T-helper 1 cell treated with Interleukin-12 subunit alpha and Interleukin-12 subunit beta and Interleukin-4 antibody, amounts not matched to agents 30 ng/mL and 1 ng/mL, for 36 hours (primary cell): ENCODE measurements at regions not wholly inside any gene's neighbourhood (a gene's known extent, or its start where the extent isn't known, plus 50 kb on each side); places are given as distances from the start of the nearest gene placed in this dataset.

Experiments used
- intact Hi-C: fragments of 100-400 bp; cut with micrococcal nuclease; formaldehyde crosslinking; loops from one replicate; pipeline ENCODE4 v1.15.1; 2024

DNA sequence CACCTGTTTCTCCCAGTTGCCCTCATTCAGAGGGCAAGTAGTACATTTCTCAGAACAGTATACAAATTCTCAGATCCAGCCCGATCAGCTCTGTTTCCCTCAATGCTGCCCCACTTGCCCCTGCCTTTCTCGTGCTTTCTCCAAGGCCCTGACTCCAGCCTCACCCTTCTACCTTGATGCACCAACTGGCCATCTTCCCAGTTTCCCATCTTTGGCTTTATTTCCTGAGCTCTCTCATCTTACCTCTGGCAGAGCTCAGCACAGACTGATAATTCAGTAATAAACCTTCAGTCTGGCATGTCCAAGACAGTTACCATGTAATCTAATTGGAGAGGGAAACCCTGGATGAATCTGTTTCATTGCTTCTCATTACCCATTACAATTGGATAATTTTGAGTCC is 184.5 kb upstream of the ISX start:
- intact Hi-C loops: no loop called here

DNA sequence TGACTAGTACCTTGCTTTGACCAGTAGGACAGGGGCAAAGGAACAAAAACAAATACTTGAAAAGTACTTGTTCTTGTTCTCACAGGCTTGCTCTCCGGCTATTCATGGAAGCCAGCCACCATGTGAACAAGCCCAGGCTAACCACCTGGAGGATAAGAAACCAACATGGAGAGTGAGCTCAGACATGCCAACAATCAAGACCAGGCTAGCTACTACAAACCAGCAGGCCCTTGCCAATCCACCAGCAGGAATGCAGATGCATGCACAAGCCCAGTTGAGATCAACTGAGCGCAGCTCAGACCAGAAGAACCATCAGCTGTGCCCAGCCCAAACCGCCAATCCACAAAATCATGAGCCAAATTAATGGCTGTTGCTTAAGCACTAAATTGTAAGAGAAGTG is 180.1 kb upstream of the ISX start:
- intact Hi-C loops: no loop called here

- intact Hi-C loops: no loop called here
Measured at GRCh38 chr22:34886391-34886790, 179.6 kb upstream of the ISX start.

- intact Hi-C loops: no loop called here
Measured at GRCh38 chr22:34886812-34887211, 179.1 kb upstream of the ISX start.

DNA sequence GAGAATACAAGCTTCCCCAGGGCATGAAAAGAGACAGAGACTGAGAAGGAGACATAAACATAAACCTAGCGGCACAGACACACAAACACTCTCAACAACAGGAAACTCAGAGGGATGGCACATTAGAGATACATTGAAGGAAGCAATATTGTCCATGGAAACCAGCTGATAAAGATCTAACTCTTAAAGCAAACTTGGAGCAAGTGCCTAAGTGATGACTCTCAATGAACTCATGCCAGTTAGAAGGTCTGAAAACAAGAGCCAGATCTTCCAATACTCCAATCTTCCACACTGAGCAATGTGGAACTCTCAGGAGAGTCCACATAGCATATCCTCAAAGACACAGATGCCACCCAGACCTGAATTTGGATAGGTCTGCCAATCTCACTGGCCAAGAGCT is 168.8 kb upstream of the ISX start:
- intact Hi-C loops: no loop called here

DNA sequence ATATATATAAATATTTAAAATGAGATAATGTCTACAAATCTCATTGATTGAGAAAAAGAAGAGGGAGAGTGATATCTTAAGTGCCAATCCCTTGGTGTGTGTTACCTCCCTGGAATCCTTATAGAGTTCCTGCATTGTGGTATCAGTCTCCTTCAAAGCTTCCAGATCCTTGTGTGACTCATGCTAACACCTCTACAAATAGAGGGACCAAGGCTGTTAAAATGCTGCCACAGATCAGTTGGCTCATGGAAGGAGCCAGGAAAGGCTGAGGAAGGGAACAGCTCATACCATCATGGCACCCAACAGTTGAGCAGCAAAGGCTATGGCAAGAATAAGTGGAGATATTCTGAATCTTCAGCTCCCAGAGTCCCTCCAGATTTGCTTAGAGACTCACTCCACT is 163.6 kb upstream of the ISX start:
- intact Hi-C loops: no loop called here

- intact Hi-C loops: no loop called here
Measured at GRCh38 chr22:34903416-34903815, 162.5 kb upstream of the ISX start.

GRCh38 chr22:34904486-34904885 is 161.5 kb upstream of the ISX start:
- intact Hi-C loops: no loop called here

DNA sequence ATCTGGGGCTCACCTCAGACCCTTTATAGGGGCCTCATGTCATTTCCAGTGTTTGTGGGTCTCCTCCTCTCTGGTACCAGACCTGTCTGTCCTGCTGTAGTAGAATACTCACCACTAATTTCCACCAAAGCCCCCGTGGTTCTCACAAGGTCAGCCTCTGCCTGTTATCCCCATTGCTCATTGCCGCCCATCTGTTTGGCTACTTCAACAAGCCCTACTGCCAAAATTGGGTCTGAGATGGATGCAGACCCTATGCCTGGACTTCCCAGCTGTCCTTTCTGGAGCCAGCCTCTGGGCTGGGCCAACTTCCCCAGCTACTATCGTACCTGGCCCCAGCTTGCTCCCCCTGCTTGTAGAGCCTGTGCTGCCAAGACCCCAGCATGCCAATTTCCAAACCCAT is 152.1 kb upstream of the ISX start:
- intact Hi-C loops: no loop called here

DNA sequence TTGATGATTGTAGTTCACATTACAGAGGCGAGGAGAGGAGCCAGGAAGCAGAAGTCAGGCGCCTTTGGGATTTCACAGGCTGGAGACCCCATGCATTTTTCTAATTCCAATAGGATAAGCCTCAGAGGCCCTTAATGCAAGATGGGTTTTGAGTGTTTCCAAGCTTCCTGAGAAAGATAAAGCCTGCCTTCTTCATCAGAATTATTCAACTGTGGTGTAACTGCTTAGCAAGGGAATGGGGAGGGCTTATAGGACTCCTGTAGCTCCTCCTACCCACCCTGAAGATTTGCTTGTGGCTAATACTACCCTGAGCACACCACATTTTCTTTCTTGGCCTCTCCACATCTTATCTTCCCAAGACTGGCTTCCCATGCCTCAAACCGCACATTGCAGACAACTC is 151.1 kb upstream of the ISX start:
- intact Hi-C loops: no loop called here

DNA sequence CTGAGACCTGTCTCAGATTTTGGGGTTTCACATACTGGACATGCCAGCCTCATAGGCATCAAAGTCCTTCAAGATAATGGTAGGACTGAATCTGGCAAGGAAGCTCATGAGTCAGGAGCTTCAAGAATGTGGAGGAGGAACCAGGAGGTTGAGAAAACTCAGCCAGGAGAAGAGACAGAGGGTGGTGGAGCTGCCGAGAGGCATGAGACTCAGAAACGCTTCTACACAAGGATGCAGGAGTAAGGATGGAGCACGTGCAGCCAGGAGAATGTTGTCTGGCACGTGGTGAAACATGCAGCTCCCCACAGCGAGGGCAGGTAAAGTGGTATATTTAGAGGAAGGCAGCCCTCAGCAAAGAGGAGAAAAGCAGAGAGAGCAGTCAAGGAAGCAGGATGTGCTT is 148.7 kb upstream of the ISX start:
- intact Hi-C loops: no loop called here

DNA sequence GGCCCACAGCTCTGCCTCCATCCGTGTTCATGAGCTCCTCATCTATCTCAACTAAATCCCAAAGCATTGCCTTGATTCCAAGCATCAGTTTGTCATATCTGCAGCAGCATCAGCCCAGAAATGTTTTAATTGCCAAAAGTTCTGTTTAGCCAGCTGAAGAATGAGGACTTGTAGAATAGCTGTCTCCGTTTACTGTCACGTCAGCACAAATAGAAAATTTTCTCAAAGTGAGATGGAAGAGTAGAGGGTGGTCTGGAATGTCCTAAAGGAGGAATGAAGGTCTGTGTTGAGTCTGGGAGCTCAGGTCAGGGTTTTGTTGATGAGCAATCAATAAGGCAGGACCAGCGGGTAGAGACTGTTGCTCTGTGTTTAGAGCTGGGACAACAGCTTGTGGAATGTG is 134.9 kb upstream of the ISX start:
- intact Hi-C loops: no loop called here

GRCh38 chr22:34934261-34934660 is 131.7 kb upstream of the ISX start:
- intact Hi-C loops: no loop called here

DNA sequence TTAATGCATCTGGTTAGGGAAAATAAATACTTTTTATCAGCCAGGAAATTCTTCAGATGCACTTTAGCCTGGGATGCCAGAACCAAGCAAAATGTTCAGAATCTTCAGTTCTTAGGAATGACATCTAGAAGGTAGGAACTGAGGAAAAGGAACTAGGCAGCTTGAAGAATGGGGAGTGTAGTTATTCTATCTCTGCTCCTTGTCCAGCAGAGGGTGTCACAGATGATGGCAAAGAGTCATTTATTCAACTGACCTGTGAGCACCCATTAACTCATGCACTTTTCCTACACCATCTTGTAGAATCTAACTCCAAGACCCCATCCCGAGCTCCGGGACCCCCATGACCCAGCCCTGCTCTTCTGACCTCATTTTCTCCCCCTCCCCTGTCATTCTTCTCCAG is 122.1 kb upstream of the ISX start:
- intact Hi-C loops: no loop called here

GRCh38 chr22:34946339-34946985 is 119.5 kb upstream of the ISX start:
- intact Hi-C loops: no loop called here

GRCh38 chr22:34950489-34950888 is 115.5 kb upstream of the ISX start:
- intact Hi-C loops: no loop called here

DNA sequence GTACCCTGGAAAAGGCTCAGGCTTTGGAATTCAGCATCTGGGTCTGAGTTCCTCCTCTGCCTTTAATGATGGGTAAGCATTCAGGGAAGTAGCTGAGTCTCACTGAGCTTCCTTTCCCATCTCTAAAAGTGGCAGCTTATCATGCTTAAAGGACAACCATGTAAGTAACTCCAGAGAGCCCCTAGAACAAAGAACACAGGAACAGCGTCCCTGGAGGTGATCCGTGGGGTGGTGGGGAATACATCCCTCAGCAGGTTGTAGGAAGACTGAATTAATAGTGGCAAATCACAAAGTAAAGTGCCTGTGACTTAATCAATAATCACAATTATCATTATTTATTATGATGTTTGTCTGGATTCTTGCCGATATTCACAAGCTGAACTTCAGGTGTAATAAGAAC is 114.7 kb upstream of the ISX start:
- intact Hi-C loops: no loop called here

- intact Hi-C loops: no loop called here
Measured at GRCh38 chr22:34960005-34960404, 106.0 kb upstream of the ISX start.

DNA sequence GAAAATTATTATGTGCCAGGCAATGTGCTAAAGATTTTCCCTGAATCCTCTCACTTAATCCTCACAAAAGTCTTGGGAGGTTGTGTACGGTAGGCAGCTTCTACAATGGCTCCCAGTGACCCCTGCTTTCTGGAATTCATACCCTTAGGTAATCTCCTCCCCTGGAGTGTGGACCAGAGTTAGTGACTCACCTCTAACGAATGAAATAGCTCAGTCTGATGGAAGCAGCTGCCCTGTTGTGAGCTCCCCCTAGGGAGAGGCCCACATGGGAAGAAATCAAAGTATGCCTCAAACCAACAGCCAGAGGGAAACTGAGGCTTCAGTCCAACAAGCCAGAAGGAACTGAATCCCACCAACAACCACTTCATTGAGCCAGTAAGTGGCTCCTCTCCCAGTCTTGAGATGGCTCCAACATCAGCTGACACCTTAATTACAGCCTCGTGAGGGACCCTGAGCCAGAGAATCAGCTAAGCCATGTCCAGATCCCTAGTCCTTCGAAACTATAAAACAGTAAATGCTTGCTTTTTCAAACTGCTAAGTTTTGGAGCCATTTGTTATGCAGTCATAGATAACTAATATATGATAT is 98.9 kb upstream of the ISX start:
- intact Hi-C loops: no loop called here

- intact Hi-C loops: no loop called here
Measured at GRCh38 chr22:34969001-34969790, 96.8 kb upstream of the ISX start.

- intact Hi-C loops: no loop called here
Measured at GRCh38 chr22:34971456-34971855, 94.5 kb upstream of the ISX start.

- intact Hi-C loops: no loop called here
Measured at GRCh38 chr22:34972191-34972897, 93.6 kb upstream of the ISX start.
